H9 (cell line): ENCODE measurements at regions not wholly inside any gene's neighbourhood (a gene's known extent, or its start where the extent isn't known, plus 50 kb on each side); places are given as distances from the start of the nearest gene placed in this dataset.

Experiments used
- DNase-seq: peaks from one replicate; pipeline ENCODE4 v3.0.0-alpha.2; 2017
- H2AFZ ChIP-seq: one replicate; pipeline ENCODE4 v1.6.1; 2013; ENCODE audit warnings: mild to moderate bottlenecking, low read length, control low read depth, moderate library complexity
- H2AK5ac ChIP-seq: 2 replicates; pipeline ENCODE4 v1.6.1; 2013; ENCODE audit warnings: low read length, control low read depth, mixed read lengths; ENCODE audit not compliant: insufficient read length
- H2BK120ac ChIP-seq: one replicate; pipeline ENCODE4 v1.6.1; 2013; ENCODE audit warnings: low read depth, mild to moderate bottlenecking, low read length, control low read depth, inconsistent platforms; ENCODE audit not compliant: poor library complexity, severe bottlenecking
- H2BK12ac ChIP-seq: 2 replicates; pipeline ENCODE4 v1.6.1; 2013; ENCODE audit warnings: low read length, control low read depth, mixed read lengths, low read depth; ENCODE audit not compliant: insufficient read length
- H2BK15ac ChIP-seq: 2 replicates; pipeline ENCODE4 v1.6.1; 2013; ENCODE audit warnings: low read depth, low read length, control low read depth
- H2BK20ac ChIP-seq: one replicate; pipeline ENCODE4 v1.6.1; 2013; ENCODE audit warnings: low read depth, mild to moderate bottlenecking, low read length, control low read depth, inconsistent platforms; ENCODE audit not compliant: poor library complexity, severe bottlenecking
- H2BK5ac ChIP-seq: 2 replicates; pipeline ENCODE4 v1.6.1; 2013; ENCODE audit warnings: low read length, control low read depth, mixed read lengths; ENCODE audit not compliant: insufficient read length
- H3K14ac ChIP-seq: 2 replicates; pipeline ENCODE4 v1.6.1; 2013; ENCODE audit warnings: low read length, control low read depth; ENCODE audit not compliant: insufficient read depth
- H3K18ac ChIP-seq: 2 replicates; pipeline ENCODE4 v1.6.1; 2013; ENCODE audit warnings: low read depth, mild to moderate bottlenecking, mixed read lengths, low read length, control low read depth; ENCODE audit not compliant: insufficient read length
- H3K23ac ChIP-seq: 2 replicates; pipeline ENCODE4 v1.6.1; 2013; ENCODE audit warnings: low read length, control low read depth, mixed read lengths, low read depth; ENCODE audit not compliant: insufficient read length
- H3K23me2 ChIP-seq: 2 replicates; pipeline ENCODE4 v1.6.1; 2013; ENCODE audit warnings: low read depth, mild to moderate bottlenecking, mixed read lengths, low read length, control low read depth; ENCODE audit not compliant: insufficient read length, poor library complexity, severe bottlenecking
- H3K27ac ChIP-seq: 2 replicates; pipeline ENCODE4 v1.5.1; 2013; ENCODE audit warnings: low read length, control low read depth, mixed read lengths, low read depth; ENCODE audit not compliant: insufficient read length
- H3K27me3 ChIP-seq: 2 replicates; pipeline ENCODE4 v1.6.1; 2013; ENCODE audit warnings: low read length, control low read depth, inconsistent platforms; ENCODE audit not compliant: insufficient read depth
- H3K4ac ChIP-seq: 2 replicates; pipeline ENCODE4 v1.6.1; 2013; ENCODE audit warnings: low read depth, mild to moderate bottlenecking, control low read depth, inconsistent platforms, low read length, moderate library complexity
- H3K4me1 ChIP-seq: 2 replicates; pipeline ENCODE4 v1.6.1; 2013; ENCODE audit warnings: low read length, control low read depth, inconsistent platforms; ENCODE audit not compliant: insufficient read depth
- H3K4me2 ChIP-seq: 2 replicates; pipeline ENCODE4 v1.6.1; 2013; ENCODE audit warnings: low read length, control low read depth, mixed read lengths; ENCODE audit not compliant: insufficient read length, insufficient read depth
- H3K56ac ChIP-seq: 2 replicates; pipeline ENCODE4 v1.6.1; 2013; ENCODE audit warnings: low read depth, mild to moderate bottlenecking, mixed read lengths, low read length, control low read depth; ENCODE audit not compliant: insufficient read length
- H3K79me1 ChIP-seq: 2 replicates; pipeline ENCODE4 v1.6.1; 2013; ENCODE audit warnings: low read depth, mild to moderate bottlenecking, moderate library complexity, low read length, control low read depth, inconsistent platforms; ENCODE audit not compliant: insufficient read depth, poor library complexity, severe bottlenecking
- H3K79me2 ChIP-seq: 2 replicates; pipeline ENCODE4 v1.6.1; 2013; ENCODE audit warnings: low read length, control low read depth, inconsistent platforms; ENCODE audit not compliant: insufficient read depth
- H3K9ac ChIP-seq: 2 replicates; pipeline ENCODE4 v1.6.1; 2013; ENCODE audit warnings: low read length, control low read depth, mixed read lengths; ENCODE audit not compliant: insufficient read length; ENCODE audit errors: extremely low read depth
- H3K9me3 ChIP-seq: one replicate; pipeline ENCODE4 v1.6.1; 2013; ENCODE audit warnings: low read depth, low read length, inconsistent platforms; ENCODE audit not compliant: control insufficient read depth
- H3T11ph ChIP-seq: one replicate; pipeline ENCODE4 v1.6.1; 2013; ENCODE audit warnings: mild to moderate bottlenecking, low read length, control low read depth, inconsistent platforms
- H4K20me1 ChIP-seq: one replicate; pipeline ENCODE4 v1.6.1; 2013; ENCODE audit not compliant: control insufficient read depth, insufficient read length, insufficient read depth
- H4K5ac ChIP-seq: 2 replicates; pipeline ENCODE4 v1.6.1; 2013; ENCODE audit warnings: low read depth, mild to moderate bottlenecking, mixed read lengths, low read length, control low read depth; ENCODE audit not compliant: insufficient read length
- H4K8ac ChIP-seq: replicated peaks from 2 replicates; pipeline ENCODE4 v1.6.1; 2013; ENCODE audit warnings: low read length, control low read depth, mixed read lengths, low read depth; ENCODE audit not compliant: insufficient read length
- H4K91ac ChIP-seq: 2 replicates; pipeline ENCODE4 v1.6.1; 2013; ENCODE audit warnings: low read depth, mild to moderate bottlenecking, moderate library complexity, mixed read lengths, low read length, control low read depth; ENCODE audit not compliant: insufficient read length
- H3K27ac Mint-ChIP-seq, 3 experiments: 2 replicates in 2 of 3; 3 replicates in 1 of 3; pipeline ENCODE4 v1.8.0; 2020 to 2021; ENCODE audit warnings: mixed read lengths in 3 of 3, mild to moderate bottlenecking in 1 of 3, moderate library complexity in 1 of 3
- H3K27me3 Mint-ChIP-seq: 2 replicates; pipeline ENCODE4 v1.8.0; 2021; ENCODE audit warnings: low read depth, mild to moderate bottlenecking, moderate library complexity, mixed read lengths
- H3K36me3 Mint-ChIP-seq, 3 experiments: 2 replicates in 2 of 3; 3 replicates in 1 of 3; pipeline ENCODE4 v1.8.0; 2020 to 2021; ENCODE audit warnings: low read depth in 3 of 3, mixed read lengths in 3 of 3; ENCODE audit not compliant: insufficient read depth in 1 of 3
- H3K4me1 Mint-ChIP-seq, 2 experiments: 2 replicates each; pipeline ENCODE4 v1.8.0; 2020; ENCODE audit warnings: mixed read lengths in 2 of 2
- H3K4me3 Mint-ChIP-seq, 2 experiments: 2 replicates in 1 of 2; 3 replicates in 1 of 2; pipeline ENCODE4 v1.8.0; 2020 to 2021; ENCODE audit warnings: mild to moderate bottlenecking in 2 of 2, mixed read lengths in 2 of 2, moderate library complexity in 1 of 2
- H3K9me3 Mint-ChIP-seq, 2 experiments: 2 replicates in 1 of 2; 3 replicates in 1 of 2; pipeline ENCODE4 v1.8.0; 2020; ENCODE audit warnings: mild to moderate bottlenecking in 2 of 2, mixed read lengths in 2 of 2, moderate library complexity in 1 of 2
- CTCF ChIP-seq: fragments of 200-600 bp; sonication (generic); conservative IDR thresholded peaks from 3 replicates; pipeline ENCODE4 v1.8.0; 2021; ENCODE audit warnings: antibody characterized with exemption, mild to moderate bottlenecking
- WGBS: extraction: QIAGEN DNeasy Blood & Tissue Kit; methylation state at CpG from one replicate; pipeline ENCODE4 v1.1.7; 2013; ENCODE audit warnings: missing lambda C conversion rate, low lambda C conversion rate, mixed read lengths; ENCODE audit not compliant: insufficient read length; ENCODE audit errors: extremely low coverage; 5-methylcytosine and 5-hydroxymethylcytosine counted together

GRCh38 chr20:19824861-19825260 lies 66.8 kb downstream of the RIN2 start:
- no peak for DNase-seq
- Histone ChIP-seq H3K4ac (no peak overlapping the region), H2BK15ac (no peak overlapping the region), H2BK120ac (no peak overlapping the region), H3K4me2 (no peak overlapping the region), H4K8ac (no peak overlapping the region), H3K27ac (no peak overlapping the region), H4K91ac (no peak overlapping the region), H2AFZ (no peak overlapping the region), H4K20me1 (no peaks in the 10 kb centered on the region), H3K79me2 (no peaks in the 10 kb centered on the region), H3K23ac (no peak overlapping the region), H3K27me3 (no peaks in the 10 kb centered on the region), H2BK5ac (no peak overlapping the region), H3K18ac (no peak overlapping the region), H3T11ph (no peak overlapping the region), H3K14ac (no peak overlapping the region), H4K5ac (no peak overlapping the region), H3K56ac (peak overlapping the region; percentile 44), H3K9me3 (no peaks in the 10 kb centered on the region), H3K23me2 (no peaks in the 10 kb centered on the region), H2BK12ac (no peak overlapping the region), H2AK5ac (peak overlapping the region; percentile 45), H3K79me1 (no peaks in the 10 kb centered on the region), H3K4me1 (no peaks in the 10 kb centered on the region; the same call in 1 of the 2 replicates), H2BK20ac (no peak overlapping the region), H3K9ac (no peak overlapping the region)
- no peaks in the 10 kb centered on the region; the same call in 1 of the 2 replicates for H3K27me3 Mint-ChIP-seq
- H3K27ac Mint-ChIP-seq, result peak overlapping the region in 1 of 3 experiments; percentile 20; a peak in 2 of 7 replicates
- no peak overlapping the region for H3K4me3 Mint-ChIP-seq
- no peak for TF ChIP-seq CTCF
- WGBS, result no CpG with 5 or more reads among the region's 3 CpGs
- H3K36me3 Mint-ChIP-seq, result no peaks in the 10 kb centered on the region
- H3K9me3 Mint-ChIP-seq, result no peaks in the 10 kb centered on the region; a peak in 1 of 5 replicates
- peaks cover 8 to 12% of the 10 kb centered on the region in 2 experiments for H3K4me1 Mint-ChIP-seq
